Lung (tissue), 11 donors: ENCODE measurements at regions not wholly inside any gene's neighbourhood (a gene's known extent, or its start where the extent isn't known, plus 50 kb on each side); places are given as distances from the start of the nearest gene placed in this dataset.

ENCODE experiments used
- ATAC-seq: fragments of 200-7000 bp; cut with Tn5 transposase; one replicate; pipeline ENCODE4 v1.9.1; 2020; ENCODE audit warnings: moderate number of reproducible peaks; ENCODE audit not compliant: insufficient read depth, low FRiP score
- DNase-seq, 3 donors: peaks; one replicate each; pipeline ENCODE4 v3.0.0-alpha.2; 2013 to 2017
- H3K27ac ChIP-seq, 2 donors: one replicate each; pipeline ENCODE4 v1.5.1; 2013; ENCODE audit warnings: mild to moderate bottlenecking in 2 of 2, moderate library complexity in 2 of 2, control low read depth in 1 of 2, inconsistent platforms in 1 of 2, low read depth in 1 of 2, low read length in 1 of 2
- H3K27me3 ChIP-seq, 3 donors: one replicate each; pipeline ENCODE4 v1.5.1; 2013; ENCODE audit warnings: low read length in 2 of 3; ENCODE audit not compliant: control insufficient read depth in 3 of 3, insufficient read depth in 3 of 3
- H3K36me3 ChIP-seq, 4 donors: one replicate each; pipeline ENCODE4 v1.5.1; 2013; ENCODE audit warnings: low read length in 4 of 4, mild to moderate bottlenecking in 1 of 4, moderate library complexity in 1 of 4; ENCODE audit not compliant: control insufficient read depth in 4 of 4, insufficient read depth in 4 of 4
- H3K4me1 ChIP-seq, 5 donors: one replicate each; pipeline ENCODE4 v1.5.1; 2013; ENCODE audit warnings: low read length in 5 of 5, mild to moderate bottlenecking in 2 of 5, moderate library complexity in 1 of 5; ENCODE audit not compliant: control insufficient read depth in 5 of 5, insufficient read depth in 5 of 5
- H3K4me3 ChIP-seq: one replicate; pipeline ENCODE4 v1.5.1; 2013; ENCODE audit warnings: mild to moderate bottlenecking, control low read depth, moderate library complexity
- H3K9ac ChIP-seq, 2 donors: one replicate each; pipeline ENCODE4 v1.5.1; 2013; ENCODE audit warnings: low read length in 2 of 2, control low read depth in 1 of 2; ENCODE audit not compliant: insufficient read depth in 1 of 2
- H3K9me3 ChIP-seq, 4 donors: one replicate each; pipeline ENCODE4 v1.5.1; 2013; ENCODE audit warnings: low read length in 3 of 4, mild to moderate bottlenecking in 1 of 4, moderate library complexity in 1 of 4; ENCODE audit not compliant: control insufficient read depth in 4 of 4, insufficient read depth in 3 of 4
- WGBS, 2 donors: extraction: QIAGEN DNeasy Blood & Tissue Kit; methylation state at CpG; one replicate each; pipeline ENCODE4 v1.1.7; 2013; 5-methylcytosine and 5-hydroxymethylcytosine counted together
- TF ChIP-seq, protein P1 (sequence below): IDR thresholded peaks from 2 replicates; pipeline ENCODE4 v1.5.1; 2012; ENCODE audit warnings: mild to moderate bottlenecking; ENCODE audit errors: control extremely low read depth, extremely low read depth
- donor health status: control.
- donor health status: control.
- donor health status: Bipolar disorder and iron deficiency.
- donor health status: healthy.
- donor health status: DM: yes; HTN: yes; CAD: no.

DNA sequence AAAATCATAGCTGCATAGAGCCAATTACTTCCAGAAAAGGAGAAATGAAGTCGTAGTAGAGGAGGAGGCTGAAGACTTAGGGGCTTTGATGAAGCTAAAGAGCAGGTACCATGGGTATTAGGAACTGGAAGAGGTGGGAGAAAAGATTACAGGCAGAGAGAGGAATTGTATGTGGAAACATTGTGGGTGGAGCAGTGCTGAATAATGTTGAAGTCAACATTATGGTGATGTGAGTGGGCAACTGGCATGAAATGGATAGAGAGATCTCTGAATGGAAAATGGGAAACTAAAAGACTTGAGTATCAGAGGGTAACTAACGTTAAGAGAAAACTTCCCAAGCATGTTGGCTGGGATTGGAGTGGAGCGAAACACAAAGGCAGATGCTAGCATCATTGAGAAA, 92.5 kb downstream of the AREG start:
- Histone ChIP-seq H3K36me3 (no peaks in the 10 kb centered on the region), H3K4me3 (no peak overlapping the region), H3K9me3 (no peaks in the 10 kb centered on the region), H3K9ac (no peak overlapping the region), H3K27ac (no peak overlapping the region), H3K4me1 (peaks cover 0 to 6% (median 0%) of the 10 kb centered on the region in 5 donors), H3K27me3 (no peaks in the 10 kb centered on the region)
- no peak for ATAC-seq
- TF ChIP-seq, protein P1, sequence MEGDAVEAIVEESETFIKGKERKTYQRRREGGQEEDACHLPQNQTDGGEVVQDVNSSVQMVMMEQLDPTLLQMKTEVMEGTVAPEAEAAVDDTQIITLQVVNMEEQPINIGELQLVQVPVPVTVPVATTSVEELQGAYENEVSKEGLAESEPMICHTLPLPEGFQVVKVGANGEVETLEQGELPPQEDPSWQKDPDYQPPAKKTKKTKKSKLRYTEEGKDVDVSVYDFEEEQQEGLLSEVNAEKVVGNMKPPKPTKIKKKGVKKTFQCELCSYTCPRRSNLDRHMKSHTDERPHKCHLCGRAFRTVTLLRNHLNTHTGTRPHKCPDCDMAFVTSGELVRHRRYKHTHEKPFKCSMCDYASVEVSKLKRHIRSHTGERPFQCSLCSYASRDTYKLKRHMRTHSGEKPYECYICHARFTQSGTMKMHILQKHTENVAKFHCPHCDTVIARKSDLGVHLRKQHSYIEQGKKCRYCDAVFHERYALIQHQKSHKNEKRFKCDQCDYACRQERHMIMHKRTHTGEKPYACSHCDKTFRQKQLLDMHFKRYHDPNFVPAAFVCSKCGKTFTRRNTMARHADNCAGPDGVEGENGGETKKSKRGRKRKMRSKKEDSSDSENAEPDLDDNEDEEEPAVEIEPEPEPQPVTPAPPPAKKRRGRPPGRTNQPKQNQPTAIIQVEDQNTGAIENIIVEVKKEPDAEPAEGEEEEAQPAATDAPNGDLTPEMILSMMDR = no peak
- 74 to 89% methylated on average over 3 of the region's 3 CpGs for WGBS, 2 donors
- DNase-seq = no peak

DNA sequence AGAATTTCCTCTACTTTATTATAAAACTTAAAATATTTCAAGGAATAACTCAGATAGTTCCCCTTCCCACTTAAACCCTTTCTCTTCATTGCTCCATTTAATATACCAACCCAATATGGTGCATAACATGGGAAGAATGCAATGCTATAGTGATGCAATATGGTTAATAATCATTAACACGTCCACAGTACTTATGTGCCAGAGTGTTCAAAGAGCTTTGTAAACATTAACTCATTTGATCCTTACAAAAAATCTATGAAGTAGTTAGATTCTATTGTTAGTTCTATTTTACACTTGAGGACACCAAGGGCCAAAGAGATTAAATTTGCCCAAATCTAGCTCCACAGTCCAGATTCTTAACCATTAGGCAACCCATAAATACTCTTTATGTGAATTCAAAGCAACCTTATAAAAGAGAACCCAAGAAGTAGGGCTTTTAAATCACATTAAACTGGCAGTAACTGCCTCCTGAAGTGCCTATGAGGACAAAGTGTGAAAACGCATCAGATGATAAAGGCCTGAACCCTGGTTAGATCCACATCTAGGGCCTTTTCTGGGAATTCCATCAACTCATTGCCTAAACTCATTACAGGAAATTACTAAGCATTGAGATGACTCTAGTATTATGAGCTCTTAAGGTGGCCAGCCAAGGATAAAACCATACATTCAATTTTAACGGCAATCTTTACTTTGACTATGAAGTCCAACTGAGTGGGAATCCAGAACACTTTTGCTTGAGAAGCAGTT, 94.3 kb downstream of the AREG start:
- no peak overlapping the region for H3K27ac ChIP-seq
- ATAC-seq (peak; percentile 24), DNase-seq (peak in 2 of 3 donors; percentile 59 to 75)
- no peak overlapping the region for H3K4me3 ChIP-seq
- H3K4me1 ChIP-seq = peaks cover 0 to 11% (median 0%) of the 10 kb centered on the region in 5 donors
- no peaks in the 10 kb centered on the region for H3K27me3 ChIP-seq
- TF ChIP-seq, protein P1 = no peak
- H3K36me3 ChIP-seq = no peaks in the 10 kb centered on the region
- WGBS, 2 donors = 63 to 85% methylated on average over 3 of the region's 3 CpGs
- H3K9ac ChIP-seq = no peak overlapping the region
- H3K9me3 ChIP-seq = no peaks in the 10 kb centered on the region

DNA sequence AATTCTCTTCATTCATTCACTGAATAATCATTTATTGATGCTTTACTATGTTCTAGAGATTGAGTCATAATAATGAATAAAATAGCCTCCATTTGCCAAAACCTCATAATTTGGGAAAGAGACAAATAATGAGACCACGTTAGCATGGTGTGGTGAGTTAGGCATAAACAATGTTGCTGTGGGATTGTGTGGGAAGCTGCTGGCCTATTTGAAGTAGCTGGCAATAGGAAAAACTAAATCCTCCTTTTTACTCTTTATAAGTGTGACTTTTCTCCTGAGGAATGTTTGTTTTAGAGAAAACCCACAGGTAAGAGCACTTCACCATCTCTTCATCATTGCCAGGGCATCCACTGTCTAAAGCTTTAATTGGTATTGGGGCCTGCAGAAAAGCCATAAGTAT, 95.3 kb downstream of the AREG start:
- peak; percentile 35 for ATAC-seq
- Histone ChIP-seq H3K27ac (no peak overlapping the region), H3K27me3 (no peaks in the 10 kb centered on the region), H3K36me3 (no peaks in the 10 kb centered on the region), H3K4me1 (peaks cover 0 to 11% (median 0%) of the 10 kb centered on the region in 5 donors), H3K4me3 (no peak overlapping the region), H3K9me3 (no peaks in the 10 kb centered on the region), H3K9ac (no peak overlapping the region)
- DNase-seq = peak in 1 of 3 donors; percentile 12
- TF ChIP-seq, protein P1 = no peak
- 52 to 78% methylated on average over 1 of the region's 1 CpG for WGBS, 2 donors
